ENCODE measurements at regions not wholly inside any gene's neighbourhood (a gene's known extent, or its start where the extent isn't known, plus 50 kb on each side); places are given as distances from the start of the nearest gene placed in this dataset.
"Not testable (repeated sequence)": the region's sequence is repeated elsewhere in the genome, so short reads cannot be mapped to it uniquely, and the experiment has no call there.

- peak; percentile 67; the same call in 1 of the 2 replicates for TF ChIP-seq ISL1 (CRISPR knock-in tag; IDR thresholded peaks at IDR 0.05)
- no peak for TF ChIP-seq POU6F1 (CRISPR knock-in tag; IDR thresholded peaks at IDR 0.05; ENCODE audit: borderline replicate concordance, low read depth)
- ATAC-seq: peak; percentile 100
Observed at GRCh38 chr3:104359546-104359945, 1007.2 kb upstream of the ALCAM start.

- ATAC-seq: peak; percentile 50
- no peak for TF ChIP-seq CSRNP3 (CRISPR knock-in tag; IDR thresholded peaks at IDR 0.05)
- no peak for TF ChIP-seq TSHZ2 (CRISPR knock-in tag; IDR thresholded peaks at IDR 0.05)
- no peak for TF ChIP-seq POU6F1 (CRISPR knock-in tag; IDR thresholded peaks at IDR 0.05; ENCODE audit: borderline replicate concordance, low read depth)
- no peak for TF ChIP-seq ZFP3 (CRISPR knock-in tag; IDR thresholded peaks at IDR 0.05)
- no peak for TF ChIP-seq SNAI2 (CRISPR knock-in tag; IDR thresholded peaks at IDR 0.05)
- TF ChIP-seq ISL1 (CRISPR knock-in tag; IDR thresholded peaks at IDR 0.05): no peak
- no peak for TF ChIP-seq ZNF70 (CRISPR knock-in tag; IDR thresholded peaks at IDR 0.05)
- no peak for TF ChIP-seq BACH2 (CRISPR knock-in tag; IDR thresholded peaks at IDR 0.05; ENCODE audit: borderline replicate concordance)
- TF ChIP-seq OSR1 (CRISPR knock-in tag; IDR thresholded peaks at IDR 0.05): no peak
- TF ChIP-seq CREB5 (CRISPR knock-in tag; IDR thresholded peaks at IDR 0.05; ENCODE audit: low read depth): no peak
- TF ChIP-seq TOX (CRISPR knock-in tag; IDR thresholded peaks at IDR 0.05; ENCODE audit: borderline replicate concordance): no peak
- no peak for TF ChIP-seq ZNF8 (CRISPR knock-in tag; IDR thresholded peaks at IDR 0.05)
- no peak for TF ChIP-seq RARB (CRISPR knock-in tag; IDR thresholded peaks at IDR 0.05)
- no peak for TF ChIP-seq ZNF565 (CRISPR knock-in tag; conservative IDR thresholded peaks at IDR 0.05; ENCODE audit: low read depth)
- no peak for TF ChIP-seq ZC3H10 (CRISPR knock-in tag; IDR thresholded peaks at IDR 0.05)
- TF ChIP-seq CSDC2 (CRISPR knock-in tag; IDR thresholded peaks at IDR 0.05): no peak
- TF ChIP-seq PPARA (CRISPR knock-in tag; IDR thresholded peaks at IDR 0.05; ENCODE audit: borderline replicate concordance): no peak
- TF ChIP-seq GLIS3 (CRISPR knock-in tag; IDR thresholded peaks at IDR 0.05): no peak
- TF ChIP-seq ZFP30 (CRISPR knock-in tag; IDR thresholded peaks at IDR 0.05): no peak
- no peak for TF ChIP-seq TCF4 (CRISPR knock-in tag; IDR thresholded peaks at IDR 0.05; ENCODE audit: borderline replicate concordance)
Observed at GRCh38 chr3:104360038-104360437, 1006.7 kb upstream of the ALCAM start.

GRCh38 chr3:104361748-104362147 is 1005.0 kb upstream of the ALCAM start:
- not testable (repeated sequence) for ATAC-seq

GRCh38 chr3:104362319-104362718 is 1004.4 kb upstream of the ALCAM start:
- no peak for ATAC-seq
- TF ChIP-seq BACH2 (CRISPR knock-in tag; IDR thresholded peaks at IDR 0.05; ENCODE audit: borderline replicate concordance): no peak
- TF ChIP-seq ZFP3 (CRISPR knock-in tag; IDR thresholded peaks at IDR 0.05): no peak
- no peak for TF ChIP-seq ZNF8 (CRISPR knock-in tag; IDR thresholded peaks at IDR 0.05)
- no peak for TF ChIP-seq ISL1 (CRISPR knock-in tag; IDR thresholded peaks at IDR 0.05)
